ENCODE measurements at regions not wholly inside any gene's neighbourhood (a gene's known extent, or its start where the extent isn't known, plus 50 kb on each side); places are given as distances from the start of the nearest gene placed in this dataset.

DNA sequence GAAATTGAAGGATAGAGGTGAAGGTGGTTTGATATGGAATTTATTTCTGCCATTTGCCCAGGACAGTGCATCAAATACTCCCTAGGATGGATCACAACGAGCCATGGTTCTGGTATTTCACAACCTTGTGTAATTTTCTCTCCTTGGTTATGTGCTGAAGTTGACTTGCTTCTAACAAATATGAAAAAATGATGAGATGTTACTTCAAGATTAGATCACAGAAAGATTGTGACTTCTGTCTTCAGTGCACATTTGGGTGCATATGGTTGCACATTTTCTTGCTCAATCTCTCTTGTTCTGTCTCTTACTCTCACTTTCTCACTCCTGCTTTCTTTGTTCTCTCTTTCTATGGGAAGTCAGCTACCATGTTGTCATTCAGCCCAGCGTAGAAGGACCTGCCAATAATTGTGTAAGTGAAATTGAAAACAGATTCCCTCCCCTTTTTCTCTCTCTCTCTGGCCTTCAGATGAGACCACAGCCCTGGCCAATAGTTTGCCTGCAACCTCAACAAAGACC, 104.6 kb upstream of the RMDN2 start:
- peaks cover 5% of the 10 kb centered on the region for H3K9me3 Mint-ChIP-seq (ENCODE audit: unreplicated experiment)

DNA sequence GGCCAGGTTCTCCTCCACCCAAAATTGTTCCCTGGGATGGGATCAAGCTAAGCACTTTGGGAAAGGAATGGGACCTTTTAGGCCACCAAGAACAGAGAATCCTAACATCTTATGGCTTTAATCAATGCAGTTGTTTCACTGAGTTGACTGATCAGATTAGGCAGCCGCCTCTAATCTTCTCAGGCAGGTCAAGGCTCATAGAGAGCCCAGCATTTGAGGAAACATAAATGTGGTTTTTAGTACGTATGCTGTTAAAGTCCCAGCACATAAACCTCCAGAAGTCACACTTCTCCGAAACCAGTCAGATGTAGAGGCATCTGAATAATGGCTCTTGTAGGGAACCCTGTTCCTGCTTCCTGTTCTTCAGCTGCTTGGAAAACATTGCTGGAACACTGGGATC, 99.5 kb upstream of the RMDN2 start:
- H3K4me1 Mint-ChIP-seq (ENCODE audit: unreplicated experiment), result peaks cover 40% of the 10 kb centered on the region
- no peak overlapping the region for H3K27ac Mint-ChIP-seq (ENCODE audit: unreplicated experiment)
- TF ChIP-seq, protein P1, sequence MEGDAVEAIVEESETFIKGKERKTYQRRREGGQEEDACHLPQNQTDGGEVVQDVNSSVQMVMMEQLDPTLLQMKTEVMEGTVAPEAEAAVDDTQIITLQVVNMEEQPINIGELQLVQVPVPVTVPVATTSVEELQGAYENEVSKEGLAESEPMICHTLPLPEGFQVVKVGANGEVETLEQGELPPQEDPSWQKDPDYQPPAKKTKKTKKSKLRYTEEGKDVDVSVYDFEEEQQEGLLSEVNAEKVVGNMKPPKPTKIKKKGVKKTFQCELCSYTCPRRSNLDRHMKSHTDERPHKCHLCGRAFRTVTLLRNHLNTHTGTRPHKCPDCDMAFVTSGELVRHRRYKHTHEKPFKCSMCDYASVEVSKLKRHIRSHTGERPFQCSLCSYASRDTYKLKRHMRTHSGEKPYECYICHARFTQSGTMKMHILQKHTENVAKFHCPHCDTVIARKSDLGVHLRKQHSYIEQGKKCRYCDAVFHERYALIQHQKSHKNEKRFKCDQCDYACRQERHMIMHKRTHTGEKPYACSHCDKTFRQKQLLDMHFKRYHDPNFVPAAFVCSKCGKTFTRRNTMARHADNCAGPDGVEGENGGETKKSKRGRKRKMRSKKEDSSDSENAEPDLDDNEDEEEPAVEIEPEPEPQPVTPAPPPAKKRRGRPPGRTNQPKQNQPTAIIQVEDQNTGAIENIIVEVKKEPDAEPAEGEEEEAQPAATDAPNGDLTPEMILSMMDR (IDR thresholded peaks at IDR 0.05), result no peak
- H3K27me3 Mint-ChIP-seq (ENCODE audit: unreplicated experiment), result no peaks in the 10 kb centered on the region
- no peak overlapping the region for H3K4me3 Mint-ChIP-seq (ENCODE audit: unreplicated experiment)
- no peak for DNase-seq (ENCODE audit: extremely low spot score, unreplicated experiment)
- no peaks in the 10 kb centered on the region for H3K36me3 Mint-ChIP-seq (ENCODE audit: unreplicated experiment)
- H3K9me3 Mint-ChIP-seq (ENCODE audit: unreplicated experiment), result peaks cover 4% of the 10 kb centered on the region

More for the DNA sequence above, 104.6 kb upstream of the RMDN2 start:
- Mint-ChIP-seq H3K4me3 (ENCODE audit: unreplicated experiment) (no peak overlapping the region), H3K4me1 (ENCODE audit: unreplicated experiment) (peaks cover 3% of the 10 kb centered on the region), H3K27ac (ENCODE audit: unreplicated experiment) (no peak overlapping the region), H3K36me3 (ENCODE audit: unreplicated experiment) (no peaks in the 10 kb centered on the region), H3K27me3 (ENCODE audit: unreplicated experiment) (no peaks in the 10 kb centered on the region)
- DNase-seq (ENCODE audit: extremely low spot score, unreplicated experiment), result no peak
- TF ChIP-seq, protein P1 (IDR thresholded peaks at IDR 0.05), result no peak

GRCh38 chr2:37826611-37827010, 98.5 kb upstream of the RMDN2 start:
- H3K27ac Mint-ChIP-seq (ENCODE audit: unreplicated experiment), result no peak overlapping the region
- no peaks in the 10 kb centered on the region for H3K27me3 Mint-ChIP-seq (ENCODE audit: unreplicated experiment)
- peaks cover 47% of the 10 kb centered on the region for H3K4me1 Mint-ChIP-seq (ENCODE audit: unreplicated experiment)
- H3K36me3 Mint-ChIP-seq (ENCODE audit: unreplicated experiment), result no peaks in the 10 kb centered on the region
- H3K4me3 Mint-ChIP-seq (ENCODE audit: unreplicated experiment), result no peak overlapping the region
- DNase-seq (ENCODE audit: extremely low spot score, unreplicated experiment), result no peak
- TF ChIP-seq, protein P1 (IDR thresholded peaks at IDR 0.05), result no peak
- H3K9me3 Mint-ChIP-seq (ENCODE audit: unreplicated experiment), result no peaks in the 10 kb centered on the region

DNA sequence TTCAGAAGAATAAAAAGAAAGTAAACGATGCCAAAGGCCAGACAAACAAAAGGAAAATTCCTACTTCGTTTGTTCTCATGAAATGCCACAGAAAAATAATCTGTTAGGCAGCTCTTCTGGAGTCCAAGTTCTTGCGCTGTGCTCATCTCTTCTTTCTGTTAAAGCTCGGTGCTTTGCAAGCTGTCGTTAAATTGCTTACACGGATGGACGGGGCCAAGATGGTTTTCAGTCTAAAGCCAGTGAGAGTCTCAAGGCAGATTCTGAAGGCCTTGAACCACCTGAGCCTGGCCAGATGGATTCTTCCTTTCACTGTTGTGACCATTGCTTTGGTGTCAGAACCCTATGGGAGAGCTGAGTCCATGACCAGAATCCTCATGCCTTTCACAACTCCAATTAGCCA, 97.6 kb upstream of the RMDN2 start:
- TF ChIP-seq, protein P1 (IDR thresholded peaks at IDR 0.05), result no peak
- H3K4me1 Mint-ChIP-seq (ENCODE audit: unreplicated experiment), result peaks cover 49% of the 10 kb centered on the region
- no peaks in the 10 kb centered on the region for H3K27me3 Mint-ChIP-seq (ENCODE audit: unreplicated experiment)
- no peak overlapping the region for H3K4me3 Mint-ChIP-seq (ENCODE audit: unreplicated experiment)
- H3K27ac Mint-ChIP-seq (ENCODE audit: unreplicated experiment), result no peak overlapping the region
- no peak for DNase-seq (ENCODE audit: extremely low spot score, unreplicated experiment)
- H3K36me3 Mint-ChIP-seq (ENCODE audit: unreplicated experiment), result no peaks in the 10 kb centered on the region
- H3K9me3 Mint-ChIP-seq (ENCODE audit: unreplicated experiment), result no peaks in the 10 kb centered on the region

GRCh38 chr2:37827911-37828511, 97.1 kb upstream of the RMDN2 start:
- Mint-ChIP-seq H3K27me3 (ENCODE audit: unreplicated experiment) (no peaks in the 10 kb centered on the region), H3K4me3 (ENCODE audit: unreplicated experiment) (no peak overlapping the region), H3K36me3 (ENCODE audit: unreplicated experiment) (no peaks in the 10 kb centered on the region), H3K9me3 (ENCODE audit: unreplicated experiment) (no peaks in the 10 kb centered on the region), H3K4me1 (ENCODE audit: unreplicated experiment) (peaks cover 49% of the 10 kb centered on the region), H3K27ac (ENCODE audit: unreplicated experiment) (peak overlapping the region; percentile 45)
- no peak for DNase-seq (ENCODE audit: extremely low spot score, unreplicated experiment)
- TF ChIP-seq, protein P1 (IDR thresholded peaks at IDR 0.05), result no peak
